ENCODE measurements at regions not wholly inside any gene's neighbourhood (a gene's known extent, or its start where the extent isn't known, plus 50 kb on each side); places are given as distances from the start of the nearest gene placed in this dataset.
A peak's percentile ranks its signal among the peaks of the same experiment; 100 is the strongest.
"Not testable (repeated sequence)": the region's sequence is repeated elsewhere in the genome, so short reads cannot be mapped to it uniquely, and the experiment has no call there.

GRCh38 chr12:131530422-131530821, 180.5 kb upstream of the SFSWAP start:
- no peak for DNase-seq

GRCh38 chr12:131533139-131533538, 177.8 kb upstream of the SFSWAP start:
- DNase-seq = no peak

DNA sequence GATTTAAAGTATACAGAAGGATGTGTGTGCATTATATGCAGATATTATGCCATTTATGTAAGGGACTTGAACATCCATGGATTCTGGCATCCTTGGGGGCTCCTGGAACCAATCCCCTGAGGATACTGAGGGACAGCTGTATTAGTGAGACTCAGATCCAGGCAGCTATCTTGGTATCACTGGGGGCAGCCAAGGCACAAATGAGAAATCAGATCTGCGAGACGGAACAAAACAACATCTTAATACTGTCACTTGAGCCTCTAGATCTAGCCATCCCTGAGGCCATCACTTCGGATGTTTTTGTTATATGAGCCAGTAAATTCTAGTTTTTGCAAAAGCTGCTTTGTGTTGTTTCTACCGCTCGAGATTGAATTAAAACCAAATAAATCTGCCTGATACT, 175.1 kb upstream of the SFSWAP start:
- no peak for DNase-seq

DNA sequence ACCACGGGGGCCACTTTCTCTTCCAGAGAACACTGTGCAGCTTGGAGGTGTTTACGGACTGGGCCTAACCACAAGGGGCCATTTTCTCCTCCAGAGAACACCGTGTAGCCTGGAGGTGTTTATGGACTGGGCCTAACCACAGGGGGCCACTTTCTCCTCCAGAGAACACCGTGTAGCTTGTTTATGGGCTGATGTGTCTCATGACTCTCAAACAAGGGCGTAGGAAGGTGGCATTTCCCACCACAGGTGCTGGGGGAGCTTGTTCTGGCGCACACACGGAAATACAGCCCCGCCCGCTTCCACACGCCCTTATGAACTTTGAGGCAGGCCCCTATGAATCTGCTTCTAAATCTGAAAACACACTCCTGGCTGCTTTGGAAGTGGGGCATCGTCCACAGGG, 174.6 kb upstream of the SFSWAP start:
- peak; percentile 16 to 34 for DNase-seq

DNA sequence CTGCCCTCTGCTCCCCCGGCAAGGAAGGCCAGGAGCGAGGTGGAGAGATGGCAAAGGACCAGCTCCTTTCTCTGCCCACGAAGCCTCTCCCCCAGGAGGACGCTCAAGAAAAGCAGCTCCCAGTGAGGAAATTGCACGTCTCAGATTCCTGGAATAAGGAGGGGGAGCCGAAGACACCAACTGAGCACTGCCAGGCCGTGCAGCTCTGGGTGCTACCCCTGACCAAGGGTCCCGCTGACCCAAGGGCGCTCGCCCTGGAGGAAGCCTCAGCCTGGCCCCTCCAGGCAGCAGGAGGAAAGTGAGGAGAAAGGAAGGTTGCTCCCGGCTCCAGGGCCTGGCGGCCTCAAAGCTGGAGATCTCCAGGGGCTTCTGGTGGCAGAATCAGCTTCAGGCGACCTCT, 174.1 kb upstream of the SFSWAP start:
- no peak for DNase-seq

DNA sequence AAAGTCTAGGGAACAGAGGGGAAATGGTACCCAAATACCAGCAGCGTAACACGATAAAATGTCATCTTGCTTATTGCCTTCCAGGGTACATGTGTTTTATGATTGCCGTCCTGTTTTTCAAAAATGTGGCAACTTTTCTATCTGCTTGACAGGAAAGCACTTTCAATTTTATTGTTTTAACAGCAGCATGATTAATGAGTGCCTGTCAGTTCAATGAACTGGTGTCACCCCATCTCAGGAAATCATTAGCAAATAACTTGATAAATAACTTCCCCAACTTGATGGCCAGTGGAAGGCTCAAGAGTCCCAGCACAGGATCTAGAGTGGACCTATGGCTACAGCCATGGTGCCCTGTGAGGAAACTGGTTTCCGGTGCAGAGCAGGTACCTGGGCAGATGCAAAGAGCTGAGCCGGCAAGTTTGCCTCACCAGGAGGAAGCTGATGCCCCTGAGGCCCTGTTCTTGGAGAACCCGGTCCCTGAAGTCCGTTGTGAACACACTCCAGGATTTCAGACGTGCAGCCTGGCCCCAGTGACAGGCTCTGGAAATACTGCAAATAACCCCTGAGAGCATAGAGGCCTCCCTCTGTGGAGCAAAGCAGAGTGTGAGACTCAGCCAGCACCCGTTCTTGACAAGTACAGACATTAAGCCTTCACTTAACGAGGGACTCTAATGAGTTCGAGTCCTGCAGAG, 173.5 kb upstream of the SFSWAP start:
- no peak for DNase-seq

- no peak for DNase-seq
Observed at GRCh38 chr12:131539381-131539780, 171.5 kb upstream of the SFSWAP start.

DNA sequence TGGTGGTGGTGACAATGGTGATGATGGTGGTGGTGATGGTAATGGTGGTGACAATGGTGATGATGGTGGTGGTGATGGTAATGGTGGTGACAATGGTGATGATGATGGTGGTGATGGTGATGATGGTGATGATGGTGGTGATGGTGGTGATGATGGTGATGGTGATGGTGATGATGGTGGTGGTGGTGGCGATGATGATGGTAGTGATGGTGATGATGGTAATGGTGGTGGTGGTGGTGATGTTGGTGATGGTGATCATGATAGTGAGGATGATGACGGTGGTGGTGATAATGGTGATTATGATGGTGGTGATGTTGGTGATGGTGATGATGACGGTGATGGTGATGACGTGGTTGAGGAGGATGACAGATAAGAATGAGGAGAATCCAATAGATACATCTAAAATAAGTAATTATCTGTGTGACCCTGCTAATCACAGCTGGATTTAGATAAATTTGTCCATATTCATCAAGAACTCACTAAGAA, 170.7 kb upstream of the SFSWAP start:
- DNase-seq = no peak

GRCh38 chr12:131541512-131541911, 169.4 kb upstream of the SFSWAP start:
- not testable (repeated sequence) for DNase-seq

DNA sequence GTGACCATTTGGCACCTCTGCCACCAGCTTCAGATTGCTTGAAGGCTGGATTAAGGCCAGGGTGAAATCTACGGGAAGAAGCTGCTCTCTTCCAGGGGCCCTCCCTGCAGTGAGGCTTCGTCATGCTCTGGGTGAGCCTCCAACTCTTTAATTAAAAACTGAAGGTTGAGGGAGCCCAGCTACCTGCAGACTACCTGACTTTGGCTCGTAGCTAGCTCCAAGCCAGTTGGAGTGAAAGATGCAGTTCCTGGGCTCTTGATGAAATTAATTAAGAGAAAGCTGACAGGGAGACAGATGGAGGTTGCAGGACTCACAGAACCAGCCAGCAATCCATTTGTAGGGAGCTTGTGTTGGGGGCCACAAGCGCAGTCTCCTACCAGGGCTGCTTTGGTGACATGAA, 168.5 kb upstream of the SFSWAP start:
- no peak for DNase-seq

GRCh38 chr12:131543040-131543439, 167.8 kb upstream of the SFSWAP start:
- no peak for DNase-seq

DNA sequence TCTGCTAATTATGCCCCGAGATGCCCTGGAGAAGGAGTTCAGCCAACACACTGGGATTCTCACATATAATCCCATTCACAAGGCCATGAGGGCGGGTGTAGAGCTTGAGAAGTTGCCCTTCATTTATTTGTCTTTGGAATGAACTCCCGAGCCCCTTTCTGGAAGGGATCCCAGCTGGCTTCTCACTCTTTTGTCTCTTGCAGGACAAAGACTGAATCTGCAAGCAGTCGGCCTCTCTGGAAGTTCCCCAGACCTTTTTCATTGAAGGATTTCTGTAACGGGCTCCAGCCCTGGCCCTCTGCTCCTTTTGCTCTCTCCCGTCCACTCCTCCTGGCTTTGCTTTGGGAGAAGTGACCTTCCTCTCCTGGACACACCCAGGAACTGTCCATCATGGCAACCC, 163.3 kb upstream of the SFSWAP start:
- no peak for DNase-seq

DNA sequence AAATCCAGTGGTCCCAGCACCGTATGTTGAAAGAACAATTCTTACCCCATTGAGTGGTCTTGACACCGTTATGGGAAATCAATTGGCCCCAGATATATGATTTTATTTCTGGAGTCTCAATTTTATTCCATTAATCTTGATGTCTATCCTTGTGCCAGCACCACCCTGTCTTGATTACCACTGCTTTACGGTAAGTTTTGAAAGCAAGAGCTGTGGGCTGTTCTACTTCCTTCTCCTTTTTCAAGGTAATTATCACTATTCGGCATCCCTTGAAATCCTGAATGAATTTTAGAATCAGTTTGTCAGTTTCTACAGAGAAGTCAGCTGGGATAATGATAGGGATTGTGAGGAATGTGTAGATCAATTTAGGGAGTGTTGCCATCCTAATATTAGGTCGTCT, 160.8 kb upstream of the SFSWAP start:
- DNase-seq = no peak

DNA sequence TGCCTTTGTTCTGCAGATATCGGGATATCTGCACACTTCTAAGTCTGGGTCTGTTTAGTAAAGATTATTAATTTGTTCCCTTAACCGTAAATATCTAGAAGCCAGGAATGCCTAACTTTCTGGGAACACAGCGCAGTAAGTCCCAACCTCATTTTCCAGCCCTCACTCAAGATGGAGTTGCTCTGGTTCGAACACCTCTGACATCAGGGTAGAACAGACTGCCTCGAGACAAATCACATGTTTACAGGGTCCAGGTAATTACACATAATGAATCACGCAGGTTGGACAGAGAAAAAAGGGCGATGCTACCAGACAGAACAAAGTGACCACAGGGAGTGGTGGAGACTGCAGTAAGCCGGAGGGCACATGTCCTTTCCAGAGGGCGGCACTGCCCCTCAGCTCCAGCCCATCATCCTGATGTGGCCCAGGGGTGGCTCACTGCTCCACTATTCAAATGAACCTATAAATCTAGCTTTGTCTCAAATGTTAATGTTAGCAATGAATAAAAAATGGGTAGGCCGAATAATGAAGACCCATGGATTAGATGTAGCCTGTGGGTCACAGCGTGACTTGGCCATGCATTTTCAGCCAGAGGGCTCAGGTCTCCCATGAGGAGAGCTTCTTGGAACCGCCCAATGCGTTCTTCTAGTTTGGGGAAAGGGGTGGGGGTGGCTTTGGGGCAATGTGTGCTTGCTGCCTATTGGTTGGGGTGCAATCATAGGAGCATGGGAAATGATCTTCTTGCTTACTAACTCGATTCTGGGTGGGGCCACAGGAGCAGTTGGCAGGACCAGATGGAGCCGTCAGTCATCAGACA, 159.0 kb upstream of the SFSWAP start:
- no peak for DNase-seq

DNA sequence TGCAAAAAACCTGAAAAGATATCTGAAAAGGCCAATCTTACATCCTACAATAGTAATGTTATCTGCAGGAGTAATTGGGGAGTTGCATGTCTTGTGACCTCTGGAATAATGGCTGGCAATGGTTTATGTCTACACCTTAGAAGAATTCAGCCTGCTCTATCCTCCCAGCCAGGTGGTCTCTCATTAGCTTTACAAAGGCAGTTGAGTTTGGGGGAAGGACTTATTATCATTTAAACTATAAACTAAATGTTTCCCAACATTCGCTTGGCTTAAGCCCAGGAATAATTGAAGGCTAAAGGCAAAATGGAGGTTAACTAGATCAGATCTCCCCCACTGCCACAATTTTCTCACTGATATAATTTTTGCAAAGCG, 158.4 kb upstream of the SFSWAP start:
- DNase-seq = no peak

GRCh38 chr12:131553096-131553777, 157.7 kb upstream of the SFSWAP start:
- DNase-seq = no peak

- no peak for DNase-seq
Observed at GRCh38 chr12:131555197-131555846, 155.6 kb upstream of the SFSWAP start.

GRCh38 chr12:131555866-131556265, 155.0 kb upstream of the SFSWAP start:
- no peak for DNase-seq

DNA sequence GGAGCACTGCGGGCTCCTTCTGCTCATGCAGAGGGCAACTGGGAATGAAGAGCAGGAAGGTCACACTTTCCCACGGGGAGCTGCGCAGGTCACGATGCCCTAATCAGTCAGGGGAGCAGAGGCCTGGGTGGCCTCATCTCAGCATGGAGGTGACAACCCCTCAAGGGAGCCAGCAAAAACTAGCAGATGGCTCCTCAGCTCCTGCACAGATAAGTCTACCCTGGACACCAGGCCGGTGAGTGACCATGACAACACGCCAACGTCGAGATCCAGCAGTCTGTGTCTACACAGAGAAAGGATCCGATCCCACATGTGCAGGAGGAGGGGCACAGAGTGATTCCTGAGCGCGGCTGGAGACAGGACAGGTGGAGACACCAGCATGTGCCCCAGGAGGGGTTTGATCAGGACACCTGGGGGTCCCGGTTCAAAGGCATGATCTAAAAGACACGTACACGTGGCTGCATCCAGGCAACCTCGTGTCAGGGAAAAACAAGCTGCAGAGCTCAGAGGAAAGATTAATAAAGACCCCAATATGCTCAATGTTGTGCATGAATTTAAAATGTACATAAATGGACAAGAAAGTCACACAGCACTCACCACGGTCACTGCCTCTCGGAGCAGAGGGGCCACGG, 153.7 kb upstream of the SFSWAP start:
- DNase-seq = no peak

DNA sequence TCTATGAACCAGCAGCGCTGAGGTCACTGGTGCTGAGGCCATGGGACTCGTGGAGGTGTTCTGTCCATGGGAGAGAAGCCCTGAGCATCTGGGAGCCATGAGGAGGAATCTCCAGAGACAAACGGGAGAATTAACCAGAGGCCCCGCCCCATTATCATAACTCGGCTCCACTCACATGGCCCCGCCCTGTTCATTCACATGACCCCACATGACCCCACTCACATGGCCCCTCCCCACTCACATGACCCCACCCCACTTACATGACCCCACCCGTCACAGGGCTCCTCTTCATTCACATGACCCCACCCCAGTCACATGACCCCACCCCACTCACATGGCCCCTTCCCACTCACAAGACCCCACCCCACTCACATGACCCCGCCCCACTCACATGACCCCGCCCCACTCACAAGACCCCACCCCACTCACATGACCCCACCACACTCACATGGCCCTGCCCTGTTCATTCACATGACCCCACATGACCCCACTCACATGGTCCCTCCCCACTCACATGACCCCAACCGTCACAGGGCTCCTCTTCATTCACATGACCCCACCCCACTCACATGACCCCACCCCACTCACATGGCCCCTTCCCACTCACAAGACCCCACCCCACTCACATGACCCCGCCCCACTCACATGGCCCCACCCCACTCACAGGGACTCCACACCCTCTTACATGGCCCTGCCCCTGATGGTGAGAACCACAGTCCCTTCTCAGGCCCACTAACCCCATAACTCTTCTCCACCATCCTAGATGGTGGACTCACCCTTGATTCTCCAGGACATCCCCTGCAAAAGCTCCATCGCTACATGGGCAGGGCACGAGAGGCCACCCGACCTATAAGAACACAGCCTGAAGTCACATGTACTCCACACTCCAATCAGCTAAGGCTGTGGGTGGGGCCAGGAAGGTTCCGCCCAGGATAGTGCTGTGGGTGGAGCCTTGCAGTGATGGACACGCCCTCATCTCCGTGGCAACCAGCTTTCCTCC, 151.1 kb upstream of the SFSWAP start:
- no peak for DNase-seq

DNA sequence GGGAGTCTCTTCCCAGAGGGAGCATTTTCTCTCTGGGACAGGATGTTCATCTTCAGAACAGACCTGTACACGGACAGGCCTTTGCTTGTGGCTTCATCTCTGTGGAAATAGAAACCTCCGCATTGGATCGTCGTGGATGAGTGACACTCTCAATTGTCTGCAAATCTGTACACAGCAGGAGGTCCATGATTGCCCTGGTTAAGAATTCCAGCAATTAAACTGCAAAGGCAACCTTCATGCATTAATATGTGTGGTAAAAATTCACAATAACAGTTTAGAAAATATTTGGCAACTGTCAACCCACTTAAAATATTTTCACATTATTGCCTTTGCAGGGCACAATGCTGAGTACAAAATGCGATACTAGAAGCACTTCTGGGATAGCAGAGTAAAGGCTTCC, 149.8 kb upstream of the SFSWAP start:
- no peak for DNase-seq
